Fibroblast of upper back skin (primary cell): ENCODE measurements at regions not wholly inside any gene's neighbourhood (a gene's known extent, or its start where the extent isn't known, plus 50 kb on each side); places are given as distances from the start of the nearest gene placed in this dataset.
"Not testable (repeated sequence)": the region's sequence is repeated elsewhere in the genome, so short reads cannot be mapped to it uniquely, and the experiment has no call there.

ENCODE experiments used
- DNase-seq: peaks from one replicate; pipeline ENCODE4 v3.0.0-alpha.2; 2013

- peak; percentile 73 for DNase-seq
These were observed 99.3 kb upstream of the SOX11 start for GRCh38 chr2:5592916-5593315.

DNA sequence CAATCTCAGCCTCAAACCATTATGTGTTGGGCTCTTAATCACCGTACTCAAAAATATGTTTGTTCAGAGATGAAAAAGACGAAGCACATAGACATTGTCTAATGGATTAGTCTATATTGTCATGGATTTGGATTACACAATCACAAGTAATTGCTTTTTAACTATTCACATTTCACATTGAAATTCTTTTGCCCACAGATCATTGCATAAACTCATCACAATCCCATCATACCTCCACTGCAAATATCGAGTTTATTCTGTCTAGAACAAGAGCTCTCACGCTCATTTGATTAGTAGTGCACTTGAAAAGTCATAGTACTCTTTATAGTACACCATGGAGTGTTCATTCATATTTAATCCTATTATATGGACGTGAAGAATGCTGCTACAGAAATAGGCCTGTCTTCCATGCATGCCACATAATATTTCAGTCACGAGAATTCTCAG, 97.9 kb upstream of the SOX11 start:
- peak; percentile 46 for DNase-seq

- no peak for DNase-seq
These were observed 95.3 kb upstream of the SOX11 start for GRCh38 chr2:5596868-5597267.

- DNase-seq: no peak
These were observed 94.0 kb upstream of the SOX11 start for GRCh38 chr2:5598156-5598555.

DNA sequence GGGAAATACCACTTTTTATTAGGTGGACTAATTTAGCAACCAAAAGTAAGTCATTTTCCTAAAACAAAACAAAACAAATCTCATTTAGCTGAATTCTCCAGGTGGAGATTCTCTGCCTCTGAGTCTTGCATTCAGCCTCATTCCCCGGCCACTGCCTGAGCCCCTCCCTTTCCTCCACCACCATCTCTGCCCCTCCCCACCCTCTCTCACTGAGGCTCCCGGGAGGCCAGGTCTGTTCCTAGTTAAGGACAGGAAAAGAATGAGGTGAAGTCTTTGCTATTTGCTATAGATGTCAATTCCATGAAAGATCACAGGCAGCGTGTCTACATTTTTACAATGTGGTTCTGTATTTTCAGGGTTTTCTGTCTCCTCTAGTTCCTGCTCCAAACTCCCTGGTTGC, 83.0 kb upstream of the SOX11 start:
- peak; percentile 44 for DNase-seq

DNA sequence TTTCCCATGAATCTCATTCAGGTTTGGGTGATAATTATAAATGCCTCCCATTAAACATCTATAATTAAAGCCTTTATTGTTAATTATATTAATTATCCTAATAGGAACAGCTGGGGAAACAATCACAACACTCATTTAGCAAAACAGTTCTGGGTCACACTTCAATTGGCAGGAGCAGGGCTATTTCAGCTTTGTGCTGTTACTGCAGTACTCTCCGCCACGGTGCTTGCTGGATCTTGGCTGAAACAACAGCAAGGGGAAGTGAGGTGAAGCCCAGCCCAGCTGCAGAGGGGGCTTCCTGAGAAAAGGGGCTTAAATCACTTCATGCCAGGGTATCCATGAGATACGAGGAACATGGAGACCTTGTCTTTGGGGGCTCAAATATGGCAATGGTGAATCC, 79.5 kb upstream of the SOX11 start:
- no peak for DNase-seq

GRCh38 chr2:5616019-5616418, 76.2 kb upstream of the SOX11 start:
- DNase-seq: no peak

DNA sequence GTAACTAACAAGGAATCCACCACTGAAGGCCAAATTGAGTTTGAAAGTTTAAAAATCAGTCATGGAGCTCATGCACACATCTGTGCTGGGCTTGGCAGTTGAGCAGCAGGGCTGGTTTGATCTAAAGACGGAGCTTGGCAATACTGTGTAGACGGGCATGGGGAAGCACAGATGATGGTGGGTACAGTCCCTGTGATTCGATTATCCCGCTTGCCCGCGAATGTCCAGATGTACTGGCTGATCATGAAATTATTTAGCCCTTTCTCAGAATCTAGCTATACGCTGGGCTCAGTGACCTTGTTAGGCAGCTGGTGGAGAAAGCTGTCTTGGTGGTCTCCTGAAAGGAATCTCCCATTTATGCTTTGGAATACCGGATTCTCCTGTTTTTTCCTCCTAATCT, 74.8 kb upstream of the SOX11 start:
- no peak for DNase-seq

DNA sequence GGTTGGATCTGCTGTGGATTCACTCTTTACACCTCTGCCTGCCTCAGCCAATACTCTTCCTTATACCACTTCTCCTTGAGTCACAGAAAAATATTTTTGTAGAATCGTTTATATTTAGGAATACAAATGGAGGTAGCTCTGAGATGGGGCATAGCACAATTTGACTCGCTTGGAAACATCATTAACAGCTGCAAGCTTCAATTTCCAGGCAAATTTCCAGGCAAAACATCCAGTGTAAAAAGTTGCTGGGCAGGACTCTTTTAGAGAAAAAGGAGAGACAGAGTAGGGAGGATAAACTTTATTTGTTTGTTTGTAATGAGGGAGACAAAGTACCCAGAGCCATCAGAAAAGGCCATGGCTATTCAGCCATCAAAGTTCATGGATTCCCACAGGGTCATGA, 74.4 kb upstream of the SOX11 start:
- no peak for DNase-seq

- no peak for DNase-seq
These were observed 73.9 kb upstream of the SOX11 start for GRCh38 chr2:5618271-5618670.

- not testable (repeated sequence) for DNase-seq
These were observed 66.6 kb upstream of the SOX11 start for GRCh38 chr2:5625556-5626065.

GRCh38 chr2:5628484-5628883, 63.7 kb upstream of the SOX11 start:
- DNase-seq: not testable (repeated sequence)

DNA sequence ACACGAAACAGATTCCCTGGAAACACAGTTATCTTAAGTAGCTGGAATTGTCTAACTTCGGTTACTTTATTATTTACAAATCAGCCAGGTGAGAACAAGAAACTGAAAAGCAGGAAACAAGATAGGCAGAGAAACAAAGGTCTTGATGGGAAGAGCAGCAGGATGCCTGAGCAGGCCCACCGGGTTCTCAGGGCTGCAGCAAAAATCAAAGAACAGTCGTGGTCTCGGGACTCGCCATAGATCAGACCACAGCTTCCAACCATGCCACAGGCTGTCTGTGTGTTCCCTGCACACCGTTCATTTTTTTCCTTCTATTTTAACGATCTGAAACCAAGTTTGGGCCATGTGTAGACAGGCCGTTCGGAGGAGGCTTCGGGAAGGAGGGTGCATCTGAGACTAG, 62.7 kb upstream of the SOX11 start:
- not testable (repeated sequence) for DNase-seq

DNA sequence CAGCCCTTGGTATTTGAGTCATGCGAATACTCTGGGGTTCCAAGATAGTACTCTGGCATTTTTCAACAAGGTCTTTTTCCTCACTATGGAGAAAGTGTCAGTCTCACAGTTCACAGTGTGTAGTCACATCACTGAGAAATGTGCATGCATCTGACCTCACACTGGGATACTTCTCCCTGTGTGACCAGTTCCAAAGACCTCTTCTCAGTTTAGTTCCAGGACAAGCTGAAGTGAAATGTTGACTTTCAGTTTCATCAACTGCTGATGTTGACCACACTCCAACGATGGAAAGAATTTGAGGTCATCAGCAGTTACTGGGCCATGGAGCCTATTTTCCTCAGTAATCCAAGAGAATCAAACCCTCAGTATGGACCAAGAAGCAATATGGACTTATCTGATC, 55.1 kb upstream of the SOX11 start:
- DNase-seq: peak; percentile 17
